Activated CD4-positive, alpha-beta T cell treated with anti-CD3 and anti-CD28 coated beads, Interleukin-2, Interleukin-6, amounts not matched to agents 100 ng/mL and 50 ng/mL, durations not matched to agents 16 hours and 8 hours (primary cell): ENCODE measurements at regions not wholly inside any gene's neighbourhood (a gene's known extent, or its start where the extent isn't known, plus 50 kb on each side); places are given as distances from the start of the nearest gene placed in this dataset.
"Not testable (repeated sequence)": the region's sequence is repeated elsewhere in the genome, so short reads cannot be mapped to it uniquely, and the experiment has no call there.

Experiments
- DNase-seq: peaks from one replicate; pipeline ENCODE4 v3.0.0-alpha.2; 2020

- no peak for DNase-seq
These were observed 322.9 kb upstream of the HS6ST1 start for GRCh38 chr2:128641421-128642080.

- DNase-seq, result no peak
These were observed 323.6 kb upstream of the HS6ST1 start for GRCh38 chr2:128642316-128642715.

- DNase-seq, result no peak
These were observed 324.2 kb upstream of the HS6ST1 start for GRCh38 chr2:128642821-128643220.

- no peak for DNase-seq
These were observed 324.8 kb upstream of the HS6ST1 start for GRCh38 chr2:128643221-128644065.

GRCh38 chr2:128644156-128644555, 325.5 kb upstream of the HS6ST1 start:
- no peak for DNase-seq

- no peak for DNase-seq
These were observed 326.1 kb upstream of the HS6ST1 start for GRCh38 chr2:128644718-128645256.

GRCh38 chr2:128645631-128646030, 327.0 kb upstream of the HS6ST1 start:
- no peak for DNase-seq

GRCh38 chr2:128646091-128646490, 327.4 kb upstream of the HS6ST1 start:
- DNase-seq, result no peak

GRCh38 chr2:128646691-128647090, 328.0 kb upstream of the HS6ST1 start:
- no peak for DNase-seq

- DNase-seq, result no peak
These were observed 332.3 kb upstream of the HS6ST1 start for GRCh38 chr2:128651000-128651399.

- no peak for DNase-seq
These were observed 335.7 kb upstream of the HS6ST1 start for GRCh38 chr2:128654408-128654807.

- no peak for DNase-seq
These were observed 342.2 kb upstream of the HS6ST1 start for GRCh38 chr2:128660836-128661235.

GRCh38 chr2:128661311-128661710, 342.6 kb upstream of the HS6ST1 start:
- DNase-seq, result no peak

- DNase-seq, result no peak
These were observed 343.4 kb upstream of the HS6ST1 start for GRCh38 chr2:128662051-128662471.

GRCh38 chr2:128663371-128664050, 344.8 kb upstream of the HS6ST1 start:
- DNase-seq, result no peak

GRCh38 chr2:128664499-128664971, 345.9 kb upstream of the HS6ST1 start:
- no peak for DNase-seq

GRCh38 chr2:128665113-128665512, 346.4 kb upstream of the HS6ST1 start:
- no peak for DNase-seq

- DNase-seq, result no peak
These were observed 347.9 kb upstream of the HS6ST1 start for GRCh38 chr2:128666596-128666995.

- DNase-seq, result no peak
These were observed 348.7 kb upstream of the HS6ST1 start for GRCh38 chr2:128667391-128667790.

- DNase-seq, result no peak
These were observed 350.3 kb upstream of the HS6ST1 start for GRCh38 chr2:128668946-128669345.

- DNase-seq, result no peak
These were observed 351.4 kb upstream of the HS6ST1 start for GRCh38 chr2:128670066-128670465.

GRCh38 chr2:128671981-128672757, 353.5 kb upstream of the HS6ST1 start:
- not testable (repeated sequence) for DNase-seq
